AG10803 (cell line): ENCODE measurements at regions not wholly inside any gene's neighbourhood (a gene's known extent, or its start where the extent isn't known, plus 50 kb on each side); places are given as distances from the start of the nearest gene placed in this dataset.

Experiments
- DNase-seq: peaks from one replicate; pipeline ENCODE4 v3.0.0; 2010; ENCODE audit warnings: low read depth
- H3K4me3 ChIP-seq: 2 replicates; pipeline ENCODE4 v1.5.1; 2011; ENCODE audit warnings: mild to moderate bottlenecking, low read length, control low read depth
- TF ChIP-seq, protein P1 (sequence below): conservative IDR thresholded peaks from 2 replicates; pipeline ENCODE4 v1.5.1; 2011; ENCODE audit warnings: mild to moderate bottlenecking, low read length, control low read depth, inconsistent platforms

DNA sequence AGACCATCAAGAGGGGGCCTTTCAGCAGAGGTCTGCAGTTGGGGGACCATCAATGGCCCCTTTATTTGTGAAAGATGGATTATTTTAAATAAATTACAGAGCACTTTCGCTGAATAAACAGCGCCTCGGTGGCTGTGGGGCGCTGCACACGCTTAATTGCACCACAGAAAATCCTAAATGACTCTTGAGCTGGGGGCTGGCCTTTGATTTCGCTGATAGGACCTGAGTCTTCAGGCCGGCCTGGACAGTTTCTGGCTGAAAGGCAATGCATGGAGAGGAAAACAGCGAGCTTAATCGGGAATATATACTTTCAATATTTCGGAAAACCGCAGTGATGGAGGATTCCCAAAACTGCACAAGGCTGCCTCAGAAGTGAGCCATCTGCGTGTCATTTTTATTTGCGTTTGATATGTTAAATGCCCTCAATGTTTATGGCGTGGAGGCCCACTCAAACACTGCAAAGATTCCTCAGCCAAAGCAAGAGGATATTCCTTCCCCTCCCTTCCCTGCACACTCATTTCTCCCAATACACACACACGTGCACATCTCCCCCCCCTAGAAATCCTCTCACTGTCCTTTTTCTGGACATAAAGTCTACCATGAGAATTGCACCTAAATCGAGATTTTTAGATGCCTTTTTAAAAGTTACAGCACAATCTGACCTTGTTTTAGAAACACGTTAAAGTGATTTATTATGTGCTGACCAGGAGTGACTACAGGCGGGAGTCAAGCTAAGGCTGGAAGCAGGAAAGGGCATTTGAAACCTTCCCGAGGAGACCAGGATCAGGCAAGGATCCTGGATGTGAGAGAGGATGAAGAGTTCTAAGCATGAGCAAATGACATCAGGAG lies 340.7 kb downstream of the RAB28 start:
- TF ChIP-seq, protein P1, sequence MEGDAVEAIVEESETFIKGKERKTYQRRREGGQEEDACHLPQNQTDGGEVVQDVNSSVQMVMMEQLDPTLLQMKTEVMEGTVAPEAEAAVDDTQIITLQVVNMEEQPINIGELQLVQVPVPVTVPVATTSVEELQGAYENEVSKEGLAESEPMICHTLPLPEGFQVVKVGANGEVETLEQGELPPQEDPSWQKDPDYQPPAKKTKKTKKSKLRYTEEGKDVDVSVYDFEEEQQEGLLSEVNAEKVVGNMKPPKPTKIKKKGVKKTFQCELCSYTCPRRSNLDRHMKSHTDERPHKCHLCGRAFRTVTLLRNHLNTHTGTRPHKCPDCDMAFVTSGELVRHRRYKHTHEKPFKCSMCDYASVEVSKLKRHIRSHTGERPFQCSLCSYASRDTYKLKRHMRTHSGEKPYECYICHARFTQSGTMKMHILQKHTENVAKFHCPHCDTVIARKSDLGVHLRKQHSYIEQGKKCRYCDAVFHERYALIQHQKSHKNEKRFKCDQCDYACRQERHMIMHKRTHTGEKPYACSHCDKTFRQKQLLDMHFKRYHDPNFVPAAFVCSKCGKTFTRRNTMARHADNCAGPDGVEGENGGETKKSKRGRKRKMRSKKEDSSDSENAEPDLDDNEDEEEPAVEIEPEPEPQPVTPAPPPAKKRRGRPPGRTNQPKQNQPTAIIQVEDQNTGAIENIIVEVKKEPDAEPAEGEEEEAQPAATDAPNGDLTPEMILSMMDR = no peak
- no peak overlapping the region for H3K4me3 ChIP-seq
- DNase-seq = no peak

DNA sequence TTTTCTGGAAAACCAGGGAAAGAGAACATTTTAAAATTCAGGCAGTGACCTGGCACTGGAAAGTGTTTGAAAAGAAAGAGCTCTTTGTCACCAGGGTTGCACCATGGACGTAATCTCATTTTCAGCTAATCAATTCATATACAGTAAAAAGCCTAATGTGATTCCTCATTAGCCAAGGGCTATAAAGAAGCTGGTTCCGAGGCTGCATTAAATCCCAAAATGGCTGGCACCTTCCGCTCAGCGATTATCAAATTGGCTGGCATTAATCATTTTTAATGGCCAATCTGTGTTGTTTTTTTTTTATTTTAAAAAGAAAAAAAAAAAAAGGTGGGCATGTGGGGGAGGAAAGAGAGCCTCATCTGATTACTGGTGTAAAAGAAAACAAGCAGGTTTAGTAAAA lies 341.4 kb downstream of the RAB28 start:
- no peak overlapping the region for H3K4me3 ChIP-seq
- TF ChIP-seq, protein P1 = no peak
- DNase-seq = no peak

DNA sequence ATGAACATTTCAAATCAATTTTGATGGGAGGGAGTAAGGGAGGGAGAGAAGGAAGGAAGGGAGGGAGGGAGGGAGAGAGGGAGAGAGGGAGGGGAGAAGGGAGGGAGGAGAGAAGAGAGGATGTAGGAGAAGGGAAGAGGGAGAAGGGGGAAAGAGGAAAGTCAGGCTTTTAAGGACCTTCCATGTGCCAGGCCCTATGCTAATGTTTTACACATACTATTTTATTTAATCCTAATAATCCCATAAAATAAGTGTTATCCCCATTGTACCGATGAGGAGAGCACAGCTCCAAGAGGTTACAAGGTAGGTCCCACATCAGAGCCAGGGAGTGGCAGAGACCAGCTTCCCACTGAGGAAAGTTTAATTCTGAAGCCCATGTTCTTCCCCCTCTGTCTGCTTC lies 341.9 kb downstream of the RAB28 start:
- no peak overlapping the region for H3K4me3 ChIP-seq
- no peak for DNase-seq
- TF ChIP-seq, protein P1 = no peak

DNA sequence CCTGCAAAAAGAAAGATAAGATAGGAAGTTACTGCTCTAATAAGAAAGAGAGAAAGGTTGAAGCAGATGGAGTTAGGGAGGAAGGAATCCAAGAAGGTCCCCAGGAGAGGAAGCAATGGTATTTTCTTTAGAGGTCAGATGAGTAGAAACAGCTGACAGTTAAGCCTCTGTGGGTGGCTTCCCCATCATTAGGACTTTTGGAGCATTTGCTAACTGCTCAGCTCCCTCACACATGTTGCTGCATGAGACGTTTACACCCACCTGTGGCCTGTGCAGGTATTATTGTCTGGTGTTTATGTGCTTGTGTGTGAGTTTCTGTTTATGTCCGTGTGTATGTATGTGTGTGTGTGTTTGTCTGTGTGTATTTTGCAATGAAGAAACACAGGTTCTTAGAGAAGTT lies 346.8 kb downstream of the RAB28 start:
- TF ChIP-seq, protein P1 = no peak
- no peak for DNase-seq
- H3K4me3 ChIP-seq = no peak overlapping the region

DNA sequence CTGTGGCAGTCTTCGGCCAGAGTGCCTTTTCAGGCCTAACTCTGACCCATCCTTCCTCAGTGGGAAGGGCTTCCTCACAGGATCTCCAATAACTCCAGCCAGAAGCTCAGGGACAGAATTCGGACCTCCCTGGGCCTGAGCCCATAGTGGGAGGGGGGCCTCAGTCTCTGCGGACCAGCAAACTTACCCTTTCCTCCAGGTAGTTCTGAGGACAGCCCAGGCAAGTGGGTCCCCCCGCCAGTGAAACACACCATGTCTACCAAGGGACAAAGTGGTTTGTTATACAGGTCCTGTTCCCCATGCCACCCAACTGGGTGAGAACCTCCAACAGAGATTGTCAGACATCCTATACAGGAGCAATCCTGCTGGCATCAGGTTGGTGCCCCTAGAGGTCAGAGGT lies 350.4 kb downstream of the RAB28 start:
- no peak for DNase-seq
- H3K4me3 ChIP-seq = no peak overlapping the region
- TF ChIP-seq, protein P1 = no peak

DNA sequence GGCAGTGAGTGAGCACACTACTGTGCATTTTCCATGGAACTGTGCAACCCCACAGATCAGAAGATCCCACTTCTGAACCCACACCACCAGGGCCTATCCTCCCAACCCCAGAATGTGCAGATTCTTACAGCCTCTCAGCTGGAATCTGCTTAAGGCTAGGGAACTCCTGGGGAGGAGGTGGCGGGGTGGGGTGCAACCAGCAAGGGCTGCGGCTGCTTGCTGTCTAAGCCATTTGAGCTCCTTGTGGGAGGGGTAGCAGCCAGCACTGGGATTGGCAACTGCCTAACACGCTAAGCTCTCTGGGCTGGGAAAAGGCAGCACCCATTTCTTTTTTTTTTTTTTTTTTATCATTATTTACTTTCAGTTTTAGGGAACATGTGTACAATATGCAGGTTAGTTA lies 353.3 kb downstream of the RAB28 start:
- no peak for DNase-seq
- TF ChIP-seq, protein P1 = no peak
- no peak overlapping the region for H3K4me3 ChIP-seq

DNA sequence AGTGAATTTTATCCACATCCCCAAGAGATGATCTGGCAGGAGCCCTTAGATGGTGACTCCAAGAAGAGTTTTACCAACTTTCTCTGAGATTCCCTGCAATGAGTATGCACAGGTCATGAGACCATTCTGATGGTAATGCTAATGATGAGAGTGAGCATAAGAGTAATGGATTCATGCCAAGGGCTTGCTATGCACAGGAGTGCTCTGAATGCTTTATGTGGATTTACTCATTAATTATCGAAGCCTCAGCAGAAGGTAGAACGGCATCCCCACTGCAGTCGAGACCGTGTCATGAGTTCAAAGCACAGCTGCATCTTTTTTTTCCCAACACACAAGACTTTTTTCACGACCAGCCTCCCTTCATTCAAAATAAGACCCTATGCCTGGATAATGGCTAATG lies 355.0 kb downstream of the RAB28 start:
- DNase-seq = no peak
- TF ChIP-seq, protein P1 = no peak
- H3K4me3 ChIP-seq = no peak overlapping the region
